Spleen (tissue), 7 donors: ENCODE measurements at regions not wholly inside any gene's neighbourhood (a gene's known extent, or its start where the extent isn't known, plus 50 kb on each side); places are given as distances from the start of the nearest gene placed in this dataset.

Experiments used
- CTCF ChIP-seq, 11 experiments: fragments of 200-600 bp in 7 of 11; fragments of 450-650 bp in 4 of 11; sonication (generic) in 4 of 11; IDR thresholded peaks in 8 of 11; conservative IDR thresholded peaks in 3 of 11; 1 replicate in 7 of 11; 2 replicates in 4 of 11; pipeline versions ENCODE4 v1.4.0 to v1.8.0; 2016 to 2021; ENCODE audit warnings: antibody characterized with exemption in 11 of 11, inconsistent platforms in 4 of 11, mild to moderate bottlenecking in 1 of 11
- POLR2A ChIP-seq, 3 donors: fragments of 450-650 bp; IDR thresholded peaks; one replicate each; pipeline ENCODE4 v1.5.1; 2017; ENCODE audit warnings: antibody characterized with exemption in 3 of 3, mild to moderate bottlenecking in 1 of 3
- donor health status: DM: no; HTN: no; CAD: no; lungs with moderate emphysema.
- donor health status: DM: no; HTN: no; CAD: no.
- donor health status: DM: no; HTN: no; CAD: no.

GRCh38 chr13:58666331-58666730, 1034.8 kb downstream of the PCDH17 start:
- TF ChIP-seq POLR2A (IDR thresholded peaks at IDR 0.05) = no peak
- no peak for TF ChIP-seq CTCF (IDR thresholded peaks at IDR 0.05 in 8 of 11, conservative IDR thresholded peaks at IDR 0.05 in 3 of 11)
